Peyer's patch (tissue), 4 donors: ENCODE measurements at regions not wholly inside any gene's neighbourhood (a gene's known extent, or its start where the extent isn't known, plus 50 kb on each side); places are given as distances from the start of the nearest gene placed in this dataset.

Experiments used
- DNase-seq, 3 donors: peaks; one replicate each; pipeline ENCODE4 v3.0.0-alpha.2; 2017 to 2019
- H3K27ac ChIP-seq, 4 donors: fragments of 200-600 bp; sonication (generic); one replicate each; pipeline ENCODE4 v1.5.1; 2016 to 2019
- H3K27me3 ChIP-seq, 2 donors: fragments of 200-600 bp; sonication (generic); one replicate each; pipeline ENCODE4 v1.5.1; 2019
- H3K36me3 ChIP-seq, 3 donors: fragments of 200-600 bp; sonication (generic); one replicate each; pipeline ENCODE4 v1.5.1; 2016 to 2019
- H3K4me1 ChIP-seq, 4 donors: fragments of 200-600 bp; sonication (generic); one replicate each; pipeline ENCODE4 v1.5.1; 2016 to 2019
- H3K4me3 ChIP-seq, 4 donors: fragments of 200-600 bp; sonication (generic); 1 replicate in 3 of 4; 2 replicates in 1 of 4; pipeline ENCODE4 v1.5.1; 2016 to 2019; ENCODE audit warnings: mild to moderate bottlenecking in 1 of 4
- H3K9me3 ChIP-seq, 4 donors: fragments of 200-600 bp; sonication (generic); one replicate each; pipeline ENCODE4 v1.5.1; 2016 to 2019; ENCODE audit warnings: mild to moderate bottlenecking in 1 of 4
- CTCF ChIP-seq, 6 experiments: fragments of 450-650 bp in 4 of 6; fragments of 200-600 bp in 2 of 6; sonication (generic) in 1 of 6; IDR thresholded peaks; one replicate each; pipeline ENCODE4 v1.5.1; 2017 to 2019; ENCODE audit warnings: antibody characterized with exemption in 6 of 6, mild to moderate bottlenecking in 3 of 6, moderate library complexity in 1 of 6
- POLR2A ChIP-seq, 2 donors: fragments of 450-650 bp; IDR thresholded peaks; one replicate each; pipeline ENCODE4 v1.5.1; 2017; ENCODE audit warnings: antibody characterized with exemption in 2 of 2, mild to moderate bottlenecking in 2 of 2, moderate library complexity in 2 of 2

DNA sequence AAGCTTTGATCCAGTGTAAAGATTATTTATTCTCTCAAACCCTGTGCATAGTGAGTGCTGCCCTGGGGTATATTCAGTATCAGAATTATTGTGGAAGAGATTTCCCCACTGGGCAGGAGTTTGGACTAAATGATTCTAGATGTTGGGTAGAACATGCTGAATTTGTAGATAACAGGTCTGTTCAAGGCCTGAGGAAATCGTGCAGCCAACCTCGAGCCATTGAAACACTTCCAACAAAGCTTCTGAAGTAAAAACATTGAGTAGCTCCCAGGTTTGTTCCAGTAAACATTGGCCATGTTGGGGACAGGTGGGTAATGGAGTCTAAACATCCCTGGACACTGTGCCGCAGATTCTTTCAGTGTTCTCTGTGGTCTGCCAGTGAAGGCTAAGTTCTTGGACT, 87.5 kb downstream of the LLPH start:
- no peak overlapping the region for H3K27ac ChIP-seq
- H3K4me3 ChIP-seq = no peak overlapping the region
- H3K27me3 ChIP-seq = no peaks in the 10 kb centered on the region
- no peaks in the 10 kb centered on the region for H3K9me3 ChIP-seq
- H3K4me1 ChIP-seq = no peaks in the 10 kb centered on the region
- DNase-seq = no peak
- no peaks in the 10 kb centered on the region for H3K36me3 ChIP-seq
- no peak for TF ChIP-seq CTCF (IDR thresholded peaks at IDR 0.05)
- no peak for TF ChIP-seq POLR2A (IDR thresholded peaks at IDR 0.05)

- no peaks in the 10 kb centered on the region for H3K9me3 ChIP-seq
- no peak overlapping the region for H3K4me3 ChIP-seq
- TF ChIP-seq POLR2A (IDR thresholded peaks at IDR 0.05) (no peak), CTCF (IDR thresholded peaks at IDR 0.05) (no peak)
- H3K27me3 ChIP-seq = no peaks in the 10 kb centered on the region
- no peaks in the 10 kb centered on the region for H3K4me1 ChIP-seq
- no peak for DNase-seq
- no peaks in the 10 kb centered on the region for H3K36me3 ChIP-seq
- H3K27ac ChIP-seq = no peak overlapping the region
Measured at GRCh38 chr12:66041651-66042363, 88.7 kb downstream of the LLPH start.

DNA sequence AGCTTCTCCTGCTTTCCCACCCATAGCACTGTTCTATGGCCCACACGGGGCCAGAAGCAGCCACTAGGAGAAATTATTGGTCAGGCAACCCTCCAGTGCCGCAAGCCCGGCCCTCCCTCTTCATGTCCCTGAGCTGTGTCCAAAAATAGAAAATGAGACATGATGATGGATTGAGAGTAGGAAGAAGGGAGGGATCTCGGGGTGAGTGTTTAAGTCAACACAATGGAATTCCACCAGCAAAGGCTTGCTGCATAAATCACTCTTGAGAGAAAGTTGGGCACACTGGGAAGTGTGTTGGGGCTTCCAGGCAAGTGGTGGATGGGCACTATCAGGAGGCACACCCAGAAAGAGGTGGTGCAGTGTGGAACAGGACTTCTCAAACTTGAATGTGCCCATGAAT, 94.2 kb downstream of the LLPH start:
- Histone ChIP-seq H3K4me1 (no peaks in the 10 kb centered on the region), H3K27ac (no peak overlapping the region), H3K9me3 (no peaks in the 10 kb centered on the region), H3K27me3 (no peaks in the 10 kb centered on the region), H3K4me3 (no peak overlapping the region), H3K36me3 (no peaks in the 10 kb centered on the region)
- no peak for DNase-seq
- TF ChIP-seq CTCF (IDR thresholded peaks at IDR 0.05) (no peak), POLR2A (IDR thresholded peaks at IDR 0.05) (no peak)

DNA sequence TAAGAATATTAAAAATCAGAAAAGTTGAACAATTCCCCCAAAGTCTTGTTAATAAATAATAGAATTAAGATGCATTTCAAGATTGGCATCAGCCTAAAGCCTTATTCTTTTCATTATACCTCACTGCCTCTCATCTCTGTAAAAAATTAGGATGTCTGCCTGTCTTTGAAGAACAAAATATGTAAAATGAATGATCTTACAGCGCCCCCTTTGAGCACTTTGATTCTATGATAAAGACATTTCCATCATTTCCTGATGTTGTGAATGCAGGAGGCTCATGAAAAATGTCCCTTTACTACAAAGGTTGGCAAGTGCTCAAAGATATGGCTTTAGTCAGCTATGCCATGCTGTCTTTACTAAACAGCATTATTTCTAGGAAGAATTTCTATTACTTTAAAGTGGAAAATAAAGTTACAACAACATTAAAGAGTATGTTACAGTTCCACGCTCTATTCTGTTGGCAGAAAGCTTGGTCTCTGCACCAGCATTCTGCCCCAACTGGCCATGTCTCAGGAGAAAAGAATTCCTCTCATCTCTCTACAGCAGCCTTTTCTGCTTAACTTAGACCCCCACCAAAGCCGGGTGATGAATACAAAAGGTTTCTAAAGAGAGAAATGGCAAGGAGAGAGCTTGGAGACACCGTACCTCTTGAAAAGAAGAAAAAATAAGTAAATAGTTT, 95.1 kb downstream of the LLPH start:
- TF ChIP-seq CTCF (IDR thresholded peaks at IDR 0.05) = peak in 2 of 6 experiments; percentile 17 to 27
- no peak for TF ChIP-seq POLR2A (IDR thresholded peaks at IDR 0.05)
- Histone ChIP-seq H3K4me1 (no peaks in the 10 kb centered on the region), H3K27me3 (no peaks in the 10 kb centered on the region), H3K4me3 (no peak overlapping the region), H3K9me3 (no peaks in the 10 kb centered on the region), H3K27ac (no peak overlapping the region), H3K36me3 (no peaks in the 10 kb centered on the region)
- DNase-seq = no peak

DNA sequence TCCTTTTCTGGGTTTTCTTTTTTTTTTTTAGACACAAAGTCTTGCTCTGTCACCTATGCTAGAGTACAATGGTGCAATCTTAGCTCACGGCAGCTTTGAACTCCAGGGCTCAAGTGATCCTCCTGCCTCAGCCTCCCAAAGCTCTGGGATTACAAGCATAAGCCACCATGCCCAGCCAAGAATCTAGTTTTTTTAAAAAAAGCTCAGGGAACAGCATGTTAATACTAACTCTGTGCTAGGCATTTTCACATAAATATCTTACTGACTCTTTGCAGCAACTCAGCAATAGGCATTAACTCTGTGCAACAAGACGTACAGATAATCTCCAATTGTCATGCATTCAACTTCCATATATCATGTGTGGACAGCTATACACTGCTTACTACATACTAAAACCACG, 97.4 kb downstream of the LLPH start:
- no peak for DNase-seq
- no peak overlapping the region for H3K4me3 ChIP-seq
- TF ChIP-seq POLR2A (IDR thresholded peaks at IDR 0.05) (no peak), CTCF (IDR thresholded peaks at IDR 0.05) (no peak)
- H3K9me3 ChIP-seq = no peaks in the 10 kb centered on the region
- H3K27ac ChIP-seq = no peak overlapping the region
- H3K36me3 ChIP-seq = no peaks in the 10 kb centered on the region
- H3K4me1 ChIP-seq = no peaks in the 10 kb centered on the region
- H3K27me3 ChIP-seq = no peaks in the 10 kb centered on the region
